ENCODE measurements at regions not wholly inside any gene's neighbourhood (a gene's known extent, or its start where the extent isn't known, plus 50 kb on each side); places are given as distances from the start of the nearest gene placed in this dataset.

DNA sequence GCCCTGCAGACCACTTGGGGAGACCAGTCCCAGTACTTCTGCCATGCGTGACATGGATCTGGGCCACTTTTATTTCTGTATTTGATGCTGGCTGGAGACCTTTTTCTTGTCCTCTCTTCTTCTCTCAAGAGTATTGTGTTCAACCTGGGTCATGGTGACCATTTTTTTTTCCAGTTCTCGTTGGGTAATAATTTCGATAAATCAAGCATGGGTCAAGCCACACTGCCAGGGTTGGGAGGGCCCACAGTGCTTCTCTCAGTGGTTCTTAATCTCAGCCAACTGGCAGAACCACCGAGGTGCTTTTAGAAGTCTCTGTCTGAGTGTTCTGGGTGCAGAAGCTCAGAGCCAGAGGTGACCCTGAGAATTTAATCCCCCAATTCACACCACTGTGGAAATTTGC lies 269.9 kb downstream of the SEC23IP start:
- H4K20me1 ChIP-seq (ENCODE audit: insufficient read depth), result no peaks in the 10 kb centered on the region
- H2AFZ ChIP-seq (ENCODE audit: low read depth), result no peak overlapping the region
- no peak overlapping the region for H3K9ac ChIP-seq
- no peaks in the 10 kb centered on the region for H3K79me2 ChIP-seq (ENCODE audit: insufficient read depth, low read depth)
- no peak overlapping the region for H3K4me2 ChIP-seq
- H3K4me3 ChIP-seq (IDR thresholded peaks at IDR 0.05; ENCODE audit: insufficient read depth, low read depth, low read length), result no peak overlapping the region
- H3K4me1 ChIP-seq (ENCODE audit: low read depth, poor library complexity, severe bottlenecking), result no peaks in the 10 kb centered on the region
- TF ChIP-seq, protein P1, sequence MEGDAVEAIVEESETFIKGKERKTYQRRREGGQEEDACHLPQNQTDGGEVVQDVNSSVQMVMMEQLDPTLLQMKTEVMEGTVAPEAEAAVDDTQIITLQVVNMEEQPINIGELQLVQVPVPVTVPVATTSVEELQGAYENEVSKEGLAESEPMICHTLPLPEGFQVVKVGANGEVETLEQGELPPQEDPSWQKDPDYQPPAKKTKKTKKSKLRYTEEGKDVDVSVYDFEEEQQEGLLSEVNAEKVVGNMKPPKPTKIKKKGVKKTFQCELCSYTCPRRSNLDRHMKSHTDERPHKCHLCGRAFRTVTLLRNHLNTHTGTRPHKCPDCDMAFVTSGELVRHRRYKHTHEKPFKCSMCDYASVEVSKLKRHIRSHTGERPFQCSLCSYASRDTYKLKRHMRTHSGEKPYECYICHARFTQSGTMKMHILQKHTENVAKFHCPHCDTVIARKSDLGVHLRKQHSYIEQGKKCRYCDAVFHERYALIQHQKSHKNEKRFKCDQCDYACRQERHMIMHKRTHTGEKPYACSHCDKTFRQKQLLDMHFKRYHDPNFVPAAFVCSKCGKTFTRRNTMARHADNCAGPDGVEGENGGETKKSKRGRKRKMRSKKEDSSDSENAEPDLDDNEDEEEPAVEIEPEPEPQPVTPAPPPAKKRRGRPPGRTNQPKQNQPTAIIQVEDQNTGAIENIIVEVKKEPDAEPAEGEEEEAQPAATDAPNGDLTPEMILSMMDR (conservative IDR thresholded peaks at IDR 0.05; ENCODE audit: low read depth, low read length), result no peak
- H3K36me3 ChIP-seq (ENCODE audit: insufficient read depth), result no peaks in the 10 kb centered on the region
- no peaks in the 10 kb centered on the region for H3K27me3 ChIP-seq (ENCODE audit: insufficient read depth, low read depth)
- no peak overlapping the region for H3K27ac ChIP-seq

DNA sequence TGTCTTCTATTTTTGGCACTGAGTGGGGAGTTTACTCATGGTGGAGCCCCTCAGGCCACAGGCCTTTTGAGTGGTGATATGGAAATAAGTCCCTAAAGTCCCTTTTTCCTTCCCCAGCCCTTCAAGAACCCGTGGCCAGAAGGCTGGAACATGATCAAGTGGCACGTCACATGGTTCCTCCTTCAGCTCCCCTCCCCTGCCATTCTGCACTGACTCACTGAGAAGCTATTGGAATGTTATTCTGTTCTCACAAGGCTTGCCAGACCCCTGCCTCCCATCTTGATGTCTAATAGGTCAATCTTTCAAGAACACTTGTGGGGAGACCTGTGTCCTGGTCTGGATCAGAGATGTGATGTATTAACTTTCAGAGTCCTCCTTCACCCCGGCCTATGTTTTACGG lies 279.8 kb downstream of the SEC23IP start:
- no peak overlapping the region for H3K27ac ChIP-seq
- TF ChIP-seq, protein P1 (conservative IDR thresholded peaks at IDR 0.05; ENCODE audit: low read depth, low read length), result no peak
- H3K4me2 ChIP-seq, result no peak overlapping the region
- no peaks in the 10 kb centered on the region for H3K79me2 ChIP-seq (ENCODE audit: insufficient read depth, low read depth)
- H4K20me1 ChIP-seq (ENCODE audit: insufficient read depth), result no peaks in the 10 kb centered on the region
- no peak overlapping the region for H3K9ac ChIP-seq
- no peaks in the 10 kb centered on the region for H3K4me1 ChIP-seq (ENCODE audit: low read depth, poor library complexity, severe bottlenecking)
- no peaks in the 10 kb centered on the region for H3K27me3 ChIP-seq (ENCODE audit: insufficient read depth, low read depth)
- H3K36me3 ChIP-seq (ENCODE audit: insufficient read depth), result no peaks in the 10 kb centered on the region
- H2AFZ ChIP-seq (ENCODE audit: low read depth), result no peak overlapping the region
- H3K4me3 ChIP-seq (IDR thresholded peaks at IDR 0.05; ENCODE audit: insufficient read depth, low read depth, low read length), result no peak overlapping the region

DNA sequence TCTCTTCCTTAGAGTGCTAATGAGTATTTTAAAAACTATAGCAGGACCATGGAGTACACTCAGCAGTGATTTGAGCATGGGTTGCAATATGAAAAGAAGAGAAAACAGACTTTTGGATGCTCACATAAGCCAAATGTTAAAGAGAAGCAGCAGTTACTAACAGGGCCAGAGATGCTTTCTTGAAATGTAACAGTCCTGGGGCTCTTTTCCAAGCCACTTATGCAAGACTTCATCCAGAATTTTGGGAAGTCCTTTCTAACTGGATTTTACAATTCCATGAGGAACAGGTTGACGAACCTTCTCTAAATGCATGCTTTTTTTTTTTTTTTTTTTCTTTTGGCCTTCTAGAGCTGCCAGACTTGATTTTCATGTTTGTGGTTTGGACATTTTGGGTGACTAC lies 282.0 kb downstream of the SEC23IP start:
- H3K9ac ChIP-seq, result no peak overlapping the region
- H4K20me1 ChIP-seq (ENCODE audit: insufficient read depth), result no peaks in the 10 kb centered on the region
- H3K4me2 ChIP-seq, result no peak overlapping the region
- no peaks in the 10 kb centered on the region for H3K36me3 ChIP-seq (ENCODE audit: insufficient read depth)
- H3K27ac ChIP-seq, result no peak overlapping the region
- H3K4me3 ChIP-seq (IDR thresholded peaks at IDR 0.05; ENCODE audit: insufficient read depth, low read depth, low read length), result no peak overlapping the region
- no peaks in the 10 kb centered on the region for H3K4me1 ChIP-seq (ENCODE audit: low read depth, poor library complexity, severe bottlenecking)
- no peaks in the 10 kb centered on the region for H3K27me3 ChIP-seq (ENCODE audit: insufficient read depth, low read depth)
- H2AFZ ChIP-seq (ENCODE audit: low read depth), result no peak overlapping the region
- TF ChIP-seq, protein P1 (conservative IDR thresholded peaks at IDR 0.05; ENCODE audit: low read depth, low read length), result no peak
- H3K79me2 ChIP-seq (ENCODE audit: insufficient read depth, low read depth), result no peaks in the 10 kb centered on the region

DNA sequence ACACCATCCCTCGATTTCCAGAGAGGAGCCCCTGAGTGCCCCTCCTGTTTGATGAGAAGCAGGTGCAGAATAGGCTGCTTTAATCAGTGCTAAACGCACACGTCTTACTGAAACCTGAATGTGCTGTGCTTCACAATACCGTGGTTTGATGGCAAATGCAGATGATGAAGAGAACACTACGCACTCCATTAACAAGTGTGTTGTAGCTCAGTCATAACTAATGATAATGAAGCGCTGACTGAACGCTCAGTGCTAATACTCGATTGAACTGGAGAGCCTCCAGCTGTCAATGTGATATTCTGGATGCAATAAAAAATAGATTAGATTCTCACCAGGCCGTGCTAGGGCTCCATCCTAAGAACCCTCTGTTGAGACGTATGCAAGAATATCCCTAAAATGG lies 279.7 kb upstream of the PLPP4 start:
- H3K27ac ChIP-seq, result no peak overlapping the region
- no peak overlapping the region for H3K4me2 ChIP-seq
- no peak overlapping the region for H2AFZ ChIP-seq (ENCODE audit: low read depth)
- H3K4me3 ChIP-seq (IDR thresholded peaks at IDR 0.05; ENCODE audit: insufficient read depth, low read depth, low read length), result no peak overlapping the region
- no peaks in the 10 kb centered on the region for H3K27me3 ChIP-seq (ENCODE audit: insufficient read depth, low read depth)
- no peaks in the 10 kb centered on the region for H3K36me3 ChIP-seq (ENCODE audit: insufficient read depth)
- H3K9ac ChIP-seq, result no peak overlapping the region
- TF ChIP-seq, protein P1 (conservative IDR thresholded peaks at IDR 0.05; ENCODE audit: low read depth, low read length), result no peak
- H3K79me2 ChIP-seq (ENCODE audit: insufficient read depth, low read depth), result no peaks in the 10 kb centered on the region
- H4K20me1 ChIP-seq (ENCODE audit: insufficient read depth), result no peaks in the 10 kb centered on the region
- H3K4me1 ChIP-seq (ENCODE audit: low read depth, poor library complexity, severe bottlenecking), result no peaks in the 10 kb centered on the region

DNA sequence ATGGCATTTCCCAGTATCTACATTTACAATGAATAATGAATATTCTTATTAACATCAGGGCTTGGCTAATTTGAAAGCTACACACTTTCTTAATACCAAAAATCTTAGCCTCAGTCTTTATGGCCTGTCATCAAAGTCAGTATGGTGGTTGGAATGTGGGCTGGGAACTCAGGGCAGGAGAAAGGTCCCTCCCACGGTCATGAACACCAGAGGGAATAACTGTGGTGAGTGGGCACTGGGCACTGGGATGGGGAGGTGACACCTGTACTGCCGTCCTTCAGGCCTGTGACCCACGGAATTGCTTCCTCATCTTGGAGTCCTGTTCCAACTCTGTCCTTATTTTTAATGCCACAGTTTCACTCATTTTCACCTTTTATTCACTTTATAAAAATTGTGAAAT lies 276.9 kb upstream of the PLPP4 start:
- no peak overlapping the region for H3K4me3 ChIP-seq (IDR thresholded peaks at IDR 0.05; ENCODE audit: insufficient read depth, low read depth, low read length)
- no peaks in the 10 kb centered on the region for H3K79me2 ChIP-seq (ENCODE audit: insufficient read depth, low read depth)
- no peak overlapping the region for H2AFZ ChIP-seq (ENCODE audit: low read depth)

More for the DNA sequence above, 276.9 kb upstream of the PLPP4 start:
- Histone ChIP-seq H4K20me1 (ENCODE audit: insufficient read depth) (no peaks in the 10 kb centered on the region), H3K4me2 (no peak overlapping the region), H3K4me1 (ENCODE audit: low read depth, poor library complexity, severe bottlenecking) (no peaks in the 10 kb centered on the region), H3K36me3 (ENCODE audit: insufficient read depth) (no peaks in the 10 kb centered on the region), H3K9ac (no peak overlapping the region), H3K27me3 (ENCODE audit: insufficient read depth, low read depth) (no peaks in the 10 kb centered on the region), H3K27ac (no peak overlapping the region)
- TF ChIP-seq, protein P1 (conservative IDR thresholded peaks at IDR 0.05; ENCODE audit: low read depth, low read length), result no peak
